Kidney epithelial cell (primary cell): ENCODE measurements at regions not wholly inside any gene's neighbourhood (a gene's known extent, or its start where the extent isn't known, plus 50 kb on each side); places are given as distances from the start of the nearest gene placed in this dataset.

Source experiments
- DNase-seq: peaks from one replicate; pipeline ENCODE4 v3.0.0-alpha.2; 2010; ENCODE audit warnings: low read depth
- H3K27me3 ChIP-seq: 2 replicates; pipeline ENCODE4 v1.6.0; 2011; ENCODE audit warnings: low read length; ENCODE audit not compliant: control insufficient read depth, insufficient read depth
- H3K36me3 ChIP-seq: 2 replicates; pipeline ENCODE4 v1.5.1; 2011; ENCODE audit warnings: low read length; ENCODE audit not compliant: control insufficient read depth, insufficient read depth
- H3K4me3 ChIP-seq: 2 replicates; pipeline ENCODE4 v1.5.1; 2011; ENCODE audit warnings: low read depth, mild to moderate bottlenecking, control low read depth, low read length
- TF ChIP-seq, protein P1 (sequence below): IDR thresholded peaks from 2 replicates; pipeline ENCODE4 v1.5.1; 2011; ENCODE audit warnings: mild to moderate bottlenecking, moderate library complexity, low read length, control low read depth, inconsistent platforms; ENCODE audit not compliant: insufficient read depth, poor library complexity, severe bottlenecking

DNA sequence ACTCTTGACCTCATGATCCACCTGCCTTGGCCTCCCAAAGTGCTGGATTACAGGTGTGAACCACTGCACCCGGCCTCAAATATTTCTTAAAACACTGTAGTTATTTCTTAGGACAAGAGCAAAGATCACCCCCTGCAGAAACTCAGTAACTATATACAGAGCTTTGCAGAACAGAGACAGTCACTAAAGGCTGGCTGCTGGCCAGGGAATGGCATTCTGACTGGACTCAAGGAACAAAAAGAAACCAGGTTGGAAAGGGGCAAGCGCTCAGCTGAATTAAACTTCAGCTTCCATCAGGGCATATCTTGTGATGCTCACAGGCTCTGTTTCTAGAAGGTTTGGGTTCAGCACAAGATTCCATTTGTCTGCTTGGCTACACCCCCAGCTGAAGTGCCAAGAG, 95.8 kb downstream of the ADAMTS15 start:
- H3K4me3 ChIP-seq: no peak overlapping the region
- no peaks in the 10 kb centered on the region for H3K27me3 ChIP-seq
- TF ChIP-seq, protein P1, sequence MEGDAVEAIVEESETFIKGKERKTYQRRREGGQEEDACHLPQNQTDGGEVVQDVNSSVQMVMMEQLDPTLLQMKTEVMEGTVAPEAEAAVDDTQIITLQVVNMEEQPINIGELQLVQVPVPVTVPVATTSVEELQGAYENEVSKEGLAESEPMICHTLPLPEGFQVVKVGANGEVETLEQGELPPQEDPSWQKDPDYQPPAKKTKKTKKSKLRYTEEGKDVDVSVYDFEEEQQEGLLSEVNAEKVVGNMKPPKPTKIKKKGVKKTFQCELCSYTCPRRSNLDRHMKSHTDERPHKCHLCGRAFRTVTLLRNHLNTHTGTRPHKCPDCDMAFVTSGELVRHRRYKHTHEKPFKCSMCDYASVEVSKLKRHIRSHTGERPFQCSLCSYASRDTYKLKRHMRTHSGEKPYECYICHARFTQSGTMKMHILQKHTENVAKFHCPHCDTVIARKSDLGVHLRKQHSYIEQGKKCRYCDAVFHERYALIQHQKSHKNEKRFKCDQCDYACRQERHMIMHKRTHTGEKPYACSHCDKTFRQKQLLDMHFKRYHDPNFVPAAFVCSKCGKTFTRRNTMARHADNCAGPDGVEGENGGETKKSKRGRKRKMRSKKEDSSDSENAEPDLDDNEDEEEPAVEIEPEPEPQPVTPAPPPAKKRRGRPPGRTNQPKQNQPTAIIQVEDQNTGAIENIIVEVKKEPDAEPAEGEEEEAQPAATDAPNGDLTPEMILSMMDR: no peak
- H3K36me3 ChIP-seq: no peaks in the 10 kb centered on the region
- DNase-seq: no peak

DNA sequence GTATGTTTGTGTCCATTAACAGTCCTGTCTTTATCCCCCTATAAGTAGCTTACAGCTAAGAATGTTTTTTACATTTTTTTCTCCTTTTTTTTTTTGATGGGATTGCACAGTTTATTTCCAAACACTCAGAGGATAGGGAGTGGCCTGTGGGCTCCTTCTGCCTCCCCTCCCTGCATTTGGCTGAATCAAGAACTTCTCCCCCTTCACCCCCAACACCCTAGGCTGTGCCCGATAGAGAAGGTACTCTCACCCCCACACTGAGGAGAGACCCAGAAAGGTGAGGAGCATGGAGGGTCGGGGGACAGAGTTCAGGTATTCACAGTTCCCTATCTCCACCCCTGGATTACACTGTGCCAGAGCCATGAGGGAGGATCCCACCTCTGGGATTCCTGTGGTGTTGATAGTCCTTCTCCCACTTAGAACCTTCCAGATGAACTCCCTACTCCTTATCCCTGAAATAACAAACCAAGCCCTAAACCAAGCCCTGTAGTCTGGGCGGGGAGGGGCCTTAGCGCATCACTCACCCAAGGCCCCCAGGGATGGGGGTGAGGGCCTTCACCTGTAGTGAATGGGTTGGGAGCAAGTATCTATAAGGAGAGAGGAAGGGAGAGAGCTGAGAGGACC, 97.1 kb downstream of the ADAMTS15 start:
- DNase-seq: no peak
- no peaks in the 10 kb centered on the region for H3K36me3 ChIP-seq
- TF ChIP-seq, protein P1: no peak
- no peak overlapping the region for H3K4me3 ChIP-seq
- no peaks in the 10 kb centered on the region for H3K27me3 ChIP-seq

DNA sequence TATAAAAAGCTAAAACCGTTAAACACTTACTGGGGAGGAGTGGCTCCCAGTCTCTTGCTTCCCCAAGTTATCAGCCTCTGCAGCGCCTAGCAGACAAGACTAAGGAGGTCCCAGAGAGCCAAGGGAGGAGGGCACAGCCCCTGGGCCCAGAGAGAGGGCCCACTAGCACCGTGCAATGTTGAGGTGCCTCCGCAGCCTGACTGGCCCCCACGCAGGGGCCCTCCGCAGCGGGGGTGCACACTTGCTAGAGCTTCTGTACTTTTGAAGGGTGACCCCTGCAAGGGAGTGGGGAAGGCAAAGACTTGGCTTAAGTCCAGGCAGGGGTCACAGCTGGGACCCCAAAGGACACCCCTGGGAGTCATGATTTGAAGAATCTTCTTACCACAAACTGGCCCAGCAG, 98.0 kb downstream of the ADAMTS15 start:
- Histone ChIP-seq H3K27me3 (no peaks in the 10 kb centered on the region), H3K36me3 (no peaks in the 10 kb centered on the region), H3K4me3 (no peak overlapping the region)
- TF ChIP-seq, protein P1: no peak
- DNase-seq: no peak

DNA sequence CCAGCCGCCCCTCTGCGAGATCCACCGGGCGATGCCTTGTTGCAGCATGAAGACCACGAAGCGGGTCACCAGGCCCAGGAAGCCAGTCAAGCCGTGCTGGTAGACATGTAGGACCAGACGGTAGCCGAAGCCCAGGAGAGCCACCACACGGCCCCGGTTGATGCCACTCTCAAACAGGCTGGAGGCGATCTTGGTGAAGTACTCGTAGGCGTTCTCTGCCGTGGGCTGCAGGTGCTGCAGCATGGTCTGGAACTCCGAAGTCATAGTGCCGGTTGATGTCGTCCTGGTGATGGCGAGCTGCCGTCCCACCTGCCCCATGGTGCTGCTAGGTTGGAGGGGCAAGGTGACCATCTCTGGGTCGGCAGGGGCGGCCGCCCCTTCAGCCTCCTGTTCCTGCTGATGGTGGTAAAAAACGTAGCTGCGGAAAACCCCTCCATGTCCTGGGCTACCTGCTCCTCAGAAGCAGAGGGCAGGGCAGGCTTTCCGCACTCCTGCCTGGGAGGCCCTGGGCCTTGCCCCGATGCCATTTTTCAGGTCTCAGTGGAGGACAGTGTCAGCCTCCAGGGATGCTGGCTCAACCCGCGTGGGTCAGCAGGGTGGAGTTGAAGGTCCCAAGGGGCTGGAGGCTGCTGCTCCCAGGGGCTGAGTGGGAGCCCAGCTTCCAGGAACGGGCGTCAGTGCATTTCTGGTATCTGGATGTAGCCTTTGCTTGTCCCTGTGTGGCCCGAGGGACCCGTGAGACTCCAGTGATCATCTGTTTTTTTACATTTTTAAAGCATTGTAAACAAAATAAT, 98.7 kb downstream of the ADAMTS15 start:
- TF ChIP-seq, protein P1: no peak
- no peaks in the 10 kb centered on the region for H3K36me3 ChIP-seq
- no peak overlapping the region for H3K4me3 ChIP-seq
- DNase-seq: no peak
- H3K27me3 ChIP-seq: no peaks in the 10 kb centered on the region

DNA sequence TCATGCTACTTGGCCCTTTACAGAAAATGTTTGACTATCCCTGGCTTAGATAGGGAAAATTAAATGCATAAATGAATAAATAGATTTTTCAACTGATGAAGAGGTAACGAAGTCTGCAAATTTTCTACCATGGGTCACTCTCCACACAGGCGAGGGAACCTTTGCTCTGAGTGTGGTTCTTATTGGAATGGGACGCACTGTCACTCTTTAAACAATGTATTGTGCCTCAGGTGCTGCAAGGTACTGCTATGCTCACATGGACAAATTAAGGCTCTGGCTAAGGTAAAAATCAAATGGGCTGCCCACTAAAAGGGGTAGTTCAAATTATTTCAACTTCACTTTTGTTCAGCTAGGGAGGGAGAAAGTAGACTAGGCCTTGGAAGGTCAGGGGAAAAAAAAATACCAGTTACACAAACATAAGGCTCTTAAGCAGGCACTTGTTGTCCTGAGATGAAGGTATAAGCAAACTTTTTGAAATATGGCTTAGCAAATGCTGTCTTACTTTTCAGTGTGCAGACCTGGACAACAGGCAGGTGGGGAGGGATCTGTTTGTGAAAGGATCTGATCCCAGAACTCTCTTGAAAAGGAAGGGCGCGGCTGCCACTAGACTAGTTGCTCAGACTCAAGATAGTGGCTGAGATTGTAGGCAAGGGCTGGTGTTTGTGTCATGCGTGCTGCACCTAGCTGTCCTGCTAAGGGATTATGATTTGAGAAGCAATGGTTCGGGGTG, 99.5 kb downstream of the ADAMTS15 start:
- H3K4me3 ChIP-seq: no peak overlapping the region
- TF ChIP-seq, protein P1: no peak
- DNase-seq: no peak
- no peaks in the 10 kb centered on the region for H3K27me3 ChIP-seq
- H3K36me3 ChIP-seq: no peaks in the 10 kb centered on the region
